WTC11 (cell line): ENCODE measurements at regions not wholly inside any gene's neighbourhood (a gene's known extent, or its start where the extent isn't known, plus 50 kb on each side); places are given as distances from the start of the nearest gene placed in this dataset.
"Not testable (repeated sequence)": the region's sequence is repeated elsewhere in the genome, so short reads cannot be mapped to it uniquely, and the experiment has no call there.

Source experiments
- ATAC-seq: fragments of 200-7000 bp; cut with Tn5 transposase; 2 replicates; pipeline ENCODE4 v1.10.0; 2021; ENCODE audit warnings: mild to moderate bottlenecking, moderate library complexity
- CTCF ChIA-PET: fragments of 300-600 bp; sonication (Branson Sonifier 250); formaldehyde crosslinking; loops from one replicate; lab custom pipeline; 2021; ENCODE audit warnings: antibody characterized with exemption; lab: Charles Lee
- POLR2A ChIA-PET: fragments of 350-600 bp; sonication (Branson Sonifier 250); formaldehyde crosslinking; loops from one replicate; lab custom pipeline; 2021; ENCODE audit warnings: antibody characterized with exemption; lab: Charles Lee
- DNase-seq: peaks from one replicate; pipeline ENCODE4 v3.0.0; 2021; ENCODE audit warnings: low spot score
- H3K27ac Mint-ChIP-seq: 2 replicates; pipeline ENCODE4 v1.8.0; 2021; ENCODE audit warnings: mixed read lengths
- H3K27me3 Mint-ChIP-seq: 2 replicates; pipeline ENCODE4 v1.8.0; 2021; ENCODE audit warnings: low read depth, mild to moderate bottlenecking, moderate library complexity, mixed read lengths
- H3K36me3 Mint-ChIP-seq: 2 replicates; pipeline ENCODE4 v1.8.0; 2021; ENCODE audit warnings: mixed read lengths
- H3K4me1 Mint-ChIP-seq: 2 replicates; pipeline ENCODE4 v1.8.0; 2022; ENCODE audit warnings: mixed read lengths
- H3K4me3 Mint-ChIP-seq: 2 replicates; pipeline ENCODE4 v1.8.0; 2021; ENCODE audit warnings: mild to moderate bottlenecking, moderate library complexity, mixed read lengths
- H3K9me3 Mint-ChIP-seq: 2 replicates; pipeline ENCODE4 v1.8.0; 2021; ENCODE audit warnings: mixed read lengths
- AR ChIP-seq: fragments of 250-450 bp; sonication (Bioruptor Pico); IDR thresholded peaks from 2 replicates; pipeline ENCODE4 v1.9.0; 2021; ENCODE audit warnings: mild to moderate bottlenecking
- E2F5 ChIP-seq: sonication (generic); formaldehyde crosslinking; IDR thresholded peaks from 2 replicates; pipeline ENCODE4 v1.8.1; 2022; ENCODE audit warnings: mild to moderate bottlenecking, moderate library complexity, missing genetic modification reagents
- GTF2I ChIP-seq: fragments of 250-450 bp; sonication (Bioruptor Pico); conservative IDR thresholded peaks from 2 replicates; pipeline ENCODE4 v1.4.0; 2021; ENCODE audit warnings: mild to moderate bottlenecking
- MYBL2 ChIP-seq: sonication (generic); formaldehyde crosslinking; IDR thresholded peaks from 2 replicates; pipeline ENCODE4 v1.8.1; 2023; ENCODE audit warnings: mild to moderate bottlenecking, moderate library complexity, missing genetic modification reagents
- NFATC4 ChIP-seq: fragments of 250-450 bp; sonication (Bioruptor Pico); IDR thresholded peaks from 2 replicates; pipeline ENCODE4 v1.9.0; 2021; ENCODE audit warnings: mild to moderate bottlenecking
- NFE2L1 ChIP-seq: sonication (generic); formaldehyde crosslinking; IDR thresholded peaks from 2 replicates; pipeline ENCODE4 v1.8.1; 2023; ENCODE audit warnings: missing genetic modification reagents
- NFYB ChIP-seq: sonication (generic); formaldehyde crosslinking; conservative IDR thresholded peaks from 2 replicates; pipeline ENCODE4 v1.8.0; 2022; ENCODE audit warnings: low read depth, missing genetic modification reagents
- PRDM15 ChIP-seq: sonication (generic); formaldehyde crosslinking; IDR thresholded peaks from 2 replicates; pipeline ENCODE4 v1.8.0; 2022; ENCODE audit warnings: missing genetic modification reagents
- RELA ChIP-seq: sonication (generic); formaldehyde crosslinking; IDR thresholded peaks from 2 replicates; pipeline ENCODE4 v1.8.1; 2022; ENCODE audit warnings: missing genetic modification reagents, mild to moderate bottlenecking, borderline replicate concordance
- SMAD3 ChIP-seq: sonication (generic); formaldehyde crosslinking; IDR thresholded peaks from 2 replicates; pipeline ENCODE4 v1.8.0; 2022; ENCODE audit warnings: missing genetic modification reagents, mild to moderate bottlenecking, borderline replicate concordance
- SMAD4 ChIP-seq: sonication (generic); formaldehyde crosslinking; IDR thresholded peaks from 2 replicates; pipeline ENCODE4 v1.8.0; 2022; ENCODE audit warnings: mild to moderate bottlenecking, missing genetic modification reagents
- ZNF423 ChIP-seq: fragments of 250-450 bp; sonication (Bioruptor Pico); IDR thresholded peaks from 2 replicates; pipeline ENCODE4 v2.1.2; 2022; ENCODE audit warnings: mild to moderate bottlenecking, moderate library complexity
- ZSCAN18 ChIP-seq: fragments of 250-450 bp; sonication (Bioruptor Pico); IDR thresholded peaks from 2 replicates; pipeline ENCODE4 v2.1.2; 2022; ENCODE audit warnings: mild to moderate bottlenecking, moderate library complexity

GRCh38 chr9:28136113-28136512 lies 562.8 kb upstream of the C9orf72 start (continued):
- TF ChIP-seq NFYB (CRISPR knock-in tag): no peak
- TF ChIP-seq E2F5: no peak
- TF ChIP-seq ZNF423 (CRISPR knock-in tag): no peak
- TF ChIP-seq AR: no peak

GRCh38 chr9:28147430-28147829 lies 574.1 kb upstream of the C9orf72 start:
- H3K27me3 Mint-ChIP-seq, DNase-seq, H3K4me3 Mint-ChIP-seq, CTCF ChIA-PET, POLR2A ChIA-PET, H3K4me1 Mint-ChIP-seq, ATAC-seq, H3K27ac Mint-ChIP-seq: not testable (repeated sequence)
- H3K9me3 Mint-ChIP-seq: peaks cover 19% of the 10 kb centered on the region
- peaks cover 11% of the 10 kb centered on the region for H3K36me3 Mint-ChIP-seq

- H3K4me3 Mint-ChIP-seq, H3K4me1 Mint-ChIP-seq, CTCF ChIA-PET, DNase-seq, H3K27me3 Mint-ChIP-seq, H3K27ac Mint-ChIP-seq, ATAC-seq, POLR2A ChIA-PET: not testable (repeated sequence)
- Mint-ChIP-seq H3K36me3 (peaks cover 11% of the 10 kb centered on the region), H3K9me3 (peaks cover 19% of the 10 kb centered on the region)
Observed at GRCh38 chr9:28147923-28148597, 574.8 kb upstream of the C9orf72 start.

- H3K27me3 Mint-ChIP-seq, CTCF ChIA-PET, H3K4me3 Mint-ChIP-seq, DNase-seq, ATAC-seq, POLR2A ChIA-PET, H3K27ac Mint-ChIP-seq, H3K4me1 Mint-ChIP-seq: not testable (repeated sequence)
- H3K9me3 Mint-ChIP-seq: peaks cover 19% of the 10 kb centered on the region
- peaks cover 11% of the 10 kb centered on the region for H3K36me3 Mint-ChIP-seq
Observed at GRCh38 chr9:28149361-28150050, 576.2 kb upstream of the C9orf72 start.

- ChIA-PET POLR2A (no interaction called here), CTCF (no interaction called here)
- H3K9me3 Mint-ChIP-seq: peaks cover 34% of the 10 kb centered on the region
- DNase-seq (no peak), ATAC-seq (no peak)
- TF ChIP-seq SMAD4 (CRISPR knock-in tag) (no peak), MYBL2 (CRISPR knock-in tag) (no peak), ZSCAN18 (CRISPR knock-in tag) (no peak), NFE2L1 (CRISPR knock-in tag) (no peak)
- H3K36me3 Mint-ChIP-seq: peaks cover 22% of the 10 kb centered on the region
- H3K4me1 Mint-ChIP-seq: no peaks in the 10 kb centered on the region
- no peaks in the 10 kb centered on the region for H3K27me3 Mint-ChIP-seq
- no peak overlapping the region for H3K4me3 Mint-ChIP-seq
- no peak overlapping the region for H3K27ac Mint-ChIP-seq
Observed at GRCh38 chr9:28155067-28155466, 581.8 kb upstream of the C9orf72 start.

- Mint-ChIP-seq H3K4me3 (no peak overlapping the region), H3K27me3 (no peaks in the 10 kb centered on the region), H3K4me1 (no peaks in the 10 kb centered on the region), H3K36me3 (peaks cover 17% of the 10 kb centered on the region), H3K27ac (no peak overlapping the region), H3K9me3 (peaks cover 29% of the 10 kb centered on the region)
- ChIA-PET POLR2A (no interaction called here), CTCF (no interaction called here)
- DNase-seq (no peak), ATAC-seq (no peak)
- TF ChIP-seq PRDM15 (CRISPR knock-in tag) (no peak), RELA (CRISPR knock-in tag) (no peak), GTF2I (CRISPR knock-in tag) (no peak), NFATC4 (CRISPR knock-in tag) (no peak), NFYB (CRISPR knock-in tag) (no peak), SMAD3 (CRISPR knock-in tag) (no peak)
Observed at GRCh38 chr9:28155671-28156070, 582.4 kb upstream of the C9orf72 start.
